HG02763 (cell line): ENCODE measurements at regions not wholly inside any gene's neighbourhood (a gene's known extent, or its start where the extent isn't known, plus 50 kb on each side); places are given as distances from the start of the nearest gene placed in this dataset.
"Not testable (repeated sequence)": the region's sequence is repeated elsewhere in the genome, so short reads cannot be mapped to it uniquely, and the experiment has no call there.

Experiments used
- ATAC-seq: cut with Tn5 transposase; IDR thresholded peaks from one replicate; pipeline ENCODE4 v1.9.1; 2021; ENCODE audit warnings: mild to moderate bottlenecking, moderate library complexity; ENCODE audit not compliant: unreplicated experiment

GRCh38 chr10:3959370-3960325 is 174.6 kb upstream of the KLF6 start:
- no peak for ATAC-seq

- no peak for ATAC-seq
Observed at GRCh38 chr10:3958472-3958996, 173.5 kb upstream of the KLF6 start.

GRCh38 chr10:3955955-3956617 is 171.1 kb upstream of the KLF6 start:
- ATAC-seq, result no peak

- no peak for ATAC-seq
Observed at GRCh38 chr10:3955493-3955892, 170.5 kb upstream of the KLF6 start.

DNA sequence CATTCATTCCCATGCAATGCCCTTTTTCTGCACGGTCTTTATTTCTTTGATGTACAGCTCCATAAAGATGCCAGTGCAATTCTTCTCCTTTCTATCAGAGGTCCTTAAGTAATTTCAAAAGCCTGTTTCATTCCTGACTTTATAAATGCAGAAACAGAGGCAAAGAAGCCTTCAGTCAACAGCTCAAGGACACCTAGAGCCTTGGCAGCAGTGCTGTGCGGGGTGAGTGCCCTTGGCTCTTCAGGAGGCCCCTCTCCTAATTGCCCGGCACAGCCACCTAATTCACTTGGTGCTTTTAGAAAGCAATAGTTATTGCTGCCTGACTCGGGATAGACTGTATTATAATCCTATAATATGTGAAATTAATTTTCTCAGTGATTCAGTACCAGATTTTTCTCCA is 169.6 kb upstream of the KLF6 start:
- no peak for ATAC-seq

GRCh38 chr10:3954007-3954406 is 169.0 kb upstream of the KLF6 start:
- ATAC-seq, result not testable (repeated sequence)

DNA sequence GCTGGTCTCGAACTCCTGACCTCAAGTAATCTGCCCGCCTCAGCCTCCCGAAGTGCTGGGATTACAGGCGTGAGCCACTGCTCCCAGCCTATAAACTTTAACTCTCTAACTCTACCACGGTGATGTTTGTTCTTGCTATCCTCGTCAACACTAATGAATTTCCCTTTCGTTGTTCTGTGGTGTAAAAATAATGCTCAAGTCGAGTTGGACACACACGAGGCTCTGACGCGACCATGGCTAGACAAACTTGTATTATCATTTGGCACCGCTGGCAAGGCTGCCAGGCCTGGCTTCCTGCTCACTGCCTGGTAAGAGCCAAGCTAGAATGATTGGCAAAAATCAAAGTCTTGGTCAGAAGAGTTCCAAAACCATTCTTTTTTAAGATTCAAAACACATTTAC is 167.0 kb upstream of the KLF6 start:
- no peak for ATAC-seq

GRCh38 chr10:3950676-3951275 is 165.8 kb upstream of the KLF6 start:
- ATAC-seq, result no peak

- ATAC-seq, result no peak
Observed at GRCh38 chr10:3949711-3950110, 164.7 kb upstream of the KLF6 start.

GRCh38 chr10:3948843-3949242 is 163.8 kb upstream of the KLF6 start:
- no peak for ATAC-seq

GRCh38 chr10:3946234-3947229 is 161.5 kb upstream of the KLF6 start:
- ATAC-seq, result no peak

DNA sequence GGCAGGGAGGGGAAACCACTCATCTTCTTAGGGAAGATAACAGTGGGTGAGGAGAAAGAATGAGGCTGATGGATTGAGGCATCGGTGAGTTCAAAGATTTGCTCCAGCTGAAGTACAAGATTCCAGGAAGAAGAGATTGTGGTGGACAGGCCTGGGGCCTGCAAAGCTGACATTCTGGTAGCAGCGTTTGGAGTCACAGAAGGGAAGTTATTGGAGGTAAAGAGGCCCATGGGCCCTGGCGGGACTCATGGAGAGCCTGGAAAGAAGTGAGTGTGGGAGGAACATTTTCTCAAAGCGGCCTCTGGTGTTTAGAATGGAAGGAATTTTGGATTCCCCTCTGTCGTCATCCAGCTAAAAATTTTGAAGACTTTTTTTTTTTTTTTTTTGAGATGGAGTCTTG is 160.0 kb upstream of the KLF6 start:
- no peak for ATAC-seq

GRCh38 chr10:3944591-3944990 is 159.6 kb upstream of the KLF6 start:
- ATAC-seq, result no peak

GRCh38 chr10:3943695-3944257 is 158.8 kb upstream of the KLF6 start:
- ATAC-seq, result no peak

- no peak for ATAC-seq
Observed at GRCh38 chr10:3942937-3943489, 158.0 kb upstream of the KLF6 start.

GRCh38 chr10:3941676-3942075 is 156.7 kb upstream of the KLF6 start:
- ATAC-seq, result no peak

DNA sequence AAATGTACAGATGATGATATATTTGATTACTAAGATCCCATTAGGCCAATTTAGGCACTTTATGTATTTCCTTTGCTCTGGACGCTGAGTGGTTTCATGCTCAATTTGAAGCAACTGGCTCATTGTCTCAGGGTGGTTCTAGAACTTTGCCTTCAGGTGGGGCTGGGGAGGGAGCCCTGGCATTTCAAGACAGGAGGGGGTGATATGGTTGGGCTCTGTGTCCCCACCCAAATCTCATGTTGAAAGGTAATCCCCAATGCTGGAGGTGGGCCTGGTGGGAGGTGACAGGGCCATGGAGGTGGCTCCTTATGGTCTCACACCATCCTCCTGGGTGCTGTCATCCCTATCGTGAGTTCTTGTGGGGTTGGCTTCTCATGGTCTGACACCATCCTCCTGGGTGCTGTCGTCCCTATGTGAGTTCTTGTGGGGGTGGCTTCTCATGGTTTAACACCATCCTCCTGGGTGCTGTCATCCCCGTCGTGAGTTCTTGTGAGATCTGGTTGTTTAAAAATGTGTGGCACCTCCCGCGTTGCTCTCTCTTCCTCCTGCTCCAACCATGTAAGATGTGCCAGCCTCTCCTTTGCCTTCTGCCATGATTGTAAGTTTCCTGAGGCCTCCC is 151.5 kb upstream of the KLF6 start:
- ATAC-seq, result no peak

- ATAC-seq, result no peak
Observed at GRCh38 chr10:3935933-3936359, 150.9 kb upstream of the KLF6 start.

DNA sequence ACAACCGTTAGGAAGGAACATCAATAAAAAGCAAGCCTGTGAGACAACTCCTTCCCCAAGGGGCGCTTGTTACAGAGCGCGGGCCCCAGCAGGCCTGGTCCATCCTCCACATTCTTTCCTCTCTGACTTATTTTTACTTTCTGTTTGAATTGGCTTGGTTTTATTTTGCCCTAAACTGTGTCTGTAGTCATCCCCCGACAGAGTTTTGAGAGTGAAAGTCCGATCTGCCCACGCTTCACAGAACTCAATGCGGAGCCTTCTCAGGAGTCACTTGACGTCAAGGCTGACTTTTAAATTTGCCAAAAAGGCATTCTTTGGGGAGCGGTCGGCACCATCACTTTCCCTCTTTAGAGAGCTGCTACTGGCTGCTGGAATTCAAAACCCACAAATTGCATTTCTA is 150.1 kb upstream of the KLF6 start:
- ATAC-seq, result peak; percentile 98
